Colon (tissue), 2 donors: ENCODE measurements at regions not wholly inside any gene's neighbourhood (a gene's known extent, or its start where the extent isn't known, plus 50 kb on each side); places are given as distances from the start of the nearest gene placed in this dataset.
"Not testable (repeated sequence)": the region's sequence is repeated elsewhere in the genome, so short reads cannot be mapped to it uniquely, and the experiment has no call there.

Source experiments
- FAIRE-seq: peaks from 2 replicates; lab custom pipeline; 2012; peaks lifted over from hg19 to GRCh38; lab: Jason Lieb, UNC
- donor health status: control.
- donor health status: control.

DNA sequence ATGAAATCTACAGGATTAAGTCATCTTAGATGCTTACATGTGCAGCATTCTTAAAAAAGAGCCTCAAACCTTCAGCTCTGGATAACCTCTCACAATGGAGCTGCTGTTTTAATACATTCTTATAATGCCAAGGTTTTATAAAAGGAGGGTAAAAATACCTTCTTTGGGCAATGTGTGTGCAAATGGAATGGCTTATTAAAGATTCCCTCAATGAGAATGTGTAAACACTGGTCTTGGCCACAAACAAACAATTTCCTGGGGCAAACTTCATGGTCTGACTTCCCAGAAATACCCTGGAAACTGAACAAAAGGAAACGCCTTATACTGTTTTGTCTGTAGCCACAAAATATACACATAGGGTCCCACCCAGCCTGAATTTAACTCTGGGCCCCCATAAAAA is 148.6 kb upstream of the INTU start:
- no peak for FAIRE-seq

- FAIRE-seq: no peak
Observed at GRCh38 chr4:127486248-127486647, 146.5 kb upstream of the INTU start.

GRCh38 chr4:127491571-127491970 is 141.2 kb upstream of the INTU start:
- FAIRE-seq: no peak

GRCh38 chr4:127496875-127497274 is 135.9 kb upstream of the INTU start:
- FAIRE-seq: not testable (repeated sequence)

DNA sequence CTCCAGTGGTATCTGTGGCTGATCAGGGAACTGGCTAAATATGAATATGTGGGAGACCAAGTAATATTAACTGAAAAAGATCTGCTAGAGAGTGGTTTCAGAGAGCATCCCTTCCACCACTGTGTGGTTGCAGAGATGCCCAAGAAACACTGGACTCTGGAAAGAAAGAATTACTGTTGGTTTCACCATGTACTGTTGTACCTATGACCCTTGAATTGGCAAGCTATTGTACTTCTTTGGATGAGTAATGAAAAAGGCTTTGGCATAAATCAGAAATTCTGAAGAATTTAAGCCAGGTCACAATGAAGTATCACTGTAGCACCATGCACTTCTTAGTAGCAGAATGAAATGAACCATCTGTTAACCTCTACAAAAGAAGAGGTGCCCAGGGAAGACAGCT is 134.4 kb upstream of the INTU start:
- no peak for FAIRE-seq

DNA sequence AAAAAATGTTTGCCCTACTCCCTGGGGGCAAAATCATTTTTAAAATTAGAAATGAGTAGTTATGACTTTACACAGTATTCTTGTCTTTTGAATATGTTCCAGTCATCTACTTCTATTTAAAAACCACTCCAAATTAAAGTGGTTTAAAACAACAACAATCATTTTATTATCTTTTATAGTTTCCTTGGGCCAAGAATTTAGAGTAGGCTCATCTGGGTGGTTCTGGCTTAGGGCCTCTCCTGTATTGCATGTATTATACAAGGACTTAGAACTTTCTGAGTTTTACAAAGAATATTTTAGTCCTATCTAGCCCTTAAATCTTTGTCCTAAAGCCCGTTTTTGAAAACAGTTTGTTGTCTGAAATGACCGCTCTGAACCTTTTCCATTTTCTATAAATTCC is 132.5 kb upstream of the INTU start:
- no peak for FAIRE-seq

GRCh38 chr4:127501103-127501502 is 131.7 kb upstream of the INTU start:
- no peak for FAIRE-seq

DNA sequence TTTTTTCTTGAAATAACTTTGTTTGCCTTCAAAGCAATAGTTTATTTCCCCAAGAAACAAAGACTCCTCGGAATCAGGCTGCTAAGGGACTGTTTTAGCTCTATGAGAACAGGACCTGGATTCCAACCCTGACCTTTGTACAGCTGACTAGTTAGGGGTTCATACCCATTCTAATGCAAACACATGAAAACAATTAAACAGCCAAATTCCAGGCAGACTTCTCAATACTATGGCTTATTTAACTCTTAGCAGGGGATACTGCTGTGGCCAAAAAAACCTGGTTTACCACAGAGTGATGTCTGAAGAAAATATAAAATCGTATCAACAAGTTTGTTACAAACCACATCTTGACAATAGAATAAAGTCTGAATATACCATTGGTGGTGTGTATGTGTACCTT is 129.6 kb upstream of the INTU start:
- FAIRE-seq: no peak

GRCh38 chr4:127505203-127505602 is 127.6 kb upstream of the INTU start:
- no peak for FAIRE-seq

DNA sequence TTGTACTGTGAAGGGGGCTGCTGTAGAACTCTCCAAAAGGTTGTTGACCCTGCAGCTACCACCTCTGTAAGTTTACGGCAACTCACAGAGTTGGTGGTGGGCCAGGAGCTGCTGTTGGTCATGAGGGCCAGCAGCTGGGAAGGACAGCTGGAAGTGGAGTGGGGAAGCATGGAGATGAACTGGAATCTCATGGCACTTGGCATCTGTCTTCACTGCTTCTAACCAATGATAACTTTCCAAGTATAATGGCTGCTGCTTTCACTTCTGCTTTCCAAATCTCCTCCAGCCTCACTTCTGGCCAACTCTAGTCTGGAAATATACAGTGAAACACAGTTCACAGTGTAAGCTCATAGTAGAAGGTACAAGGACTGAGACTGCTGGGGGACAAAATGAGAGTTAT is 126.5 kb upstream of the INTU start:
- no peak for FAIRE-seq

DNA sequence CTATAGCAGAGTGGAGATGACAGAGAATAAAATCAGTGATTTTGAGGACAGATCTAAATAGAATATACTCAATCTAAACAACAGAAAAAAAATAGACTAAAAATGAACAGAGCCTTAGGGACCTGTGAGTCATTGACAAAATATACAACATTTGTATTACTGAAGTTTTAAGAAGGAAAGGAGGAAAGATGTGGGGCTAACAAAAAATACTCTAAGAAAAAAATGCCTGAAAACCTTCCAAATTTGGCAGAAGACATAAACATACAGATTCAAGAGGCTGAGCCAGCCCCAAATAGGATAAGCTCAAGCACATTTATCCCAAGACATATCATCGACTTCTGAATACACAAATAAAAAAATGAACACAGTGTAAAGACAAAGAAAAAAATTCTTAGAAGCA is 123.6 kb upstream of the INTU start:
- FAIRE-seq: no peak

DNA sequence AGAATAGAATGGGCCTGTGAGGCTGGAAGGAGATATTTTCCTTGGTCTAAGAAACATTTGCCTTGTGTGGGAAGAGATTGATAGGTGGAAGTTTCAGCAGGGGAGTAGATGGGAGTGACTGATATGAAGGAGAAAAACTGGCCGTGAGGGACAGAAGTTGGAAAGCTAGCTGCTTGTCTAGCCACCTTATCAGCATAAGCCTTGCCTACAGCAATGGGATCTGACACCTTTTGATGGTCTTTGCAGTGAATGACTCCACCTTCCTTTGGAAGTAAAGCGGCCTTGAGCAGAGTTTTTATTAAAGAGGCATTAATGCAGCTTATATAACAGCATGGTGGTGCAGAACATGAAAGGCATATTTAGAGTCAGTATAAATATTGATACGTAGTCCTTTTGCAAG is 120.1 kb upstream of the INTU start:
- not testable (repeated sequence) for FAIRE-seq

GRCh38 chr4:127515259-127515658 is 117.5 kb upstream of the INTU start:
- not testable (repeated sequence) for FAIRE-seq

DNA sequence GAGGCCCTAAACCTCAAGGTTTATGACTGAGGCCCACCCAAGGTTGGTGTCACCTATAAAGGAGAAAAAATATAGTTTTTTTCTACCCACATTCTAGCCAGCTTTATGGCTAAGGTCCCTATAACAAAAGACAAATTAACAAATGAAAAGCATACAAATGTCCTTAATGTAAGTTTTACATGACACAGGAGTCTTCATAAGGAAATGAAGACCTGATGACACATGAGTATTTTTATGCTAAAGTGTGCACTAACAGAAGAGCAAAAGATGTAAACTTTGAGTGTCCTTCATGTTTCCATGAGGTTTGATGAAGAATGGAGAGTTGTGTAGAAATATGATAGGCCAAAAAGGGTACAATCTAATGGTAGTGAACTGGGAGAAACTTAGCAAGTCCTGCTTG is 114.7 kb upstream of the INTU start:
- FAIRE-seq: no peak

- FAIRE-seq: no peak
Observed at GRCh38 chr4:127521463-127521862, 111.3 kb upstream of the INTU start.

- no peak for FAIRE-seq
Observed at GRCh38 chr4:127523369-127523768, 109.4 kb upstream of the INTU start.

DNA sequence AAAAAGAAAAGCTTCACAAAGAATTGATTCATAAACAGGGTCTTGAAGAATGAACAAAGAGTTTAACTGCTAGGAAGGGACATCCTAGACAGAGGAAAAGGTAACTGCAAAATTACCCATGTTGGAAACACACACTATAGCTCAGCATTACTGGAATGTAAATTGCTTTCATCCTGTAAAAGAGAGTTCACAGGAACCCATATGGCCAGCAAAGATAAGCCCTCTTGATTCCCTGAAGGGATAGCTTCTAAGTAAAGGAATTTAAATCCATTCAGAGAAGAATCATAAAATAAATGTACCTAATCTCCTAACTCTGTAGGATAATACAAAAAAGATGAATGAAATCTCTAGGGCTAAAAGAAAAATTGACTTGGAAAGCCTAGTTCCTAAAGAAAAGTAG is 107.1 kb upstream of the INTU start:
- FAIRE-seq: no peak

DNA sequence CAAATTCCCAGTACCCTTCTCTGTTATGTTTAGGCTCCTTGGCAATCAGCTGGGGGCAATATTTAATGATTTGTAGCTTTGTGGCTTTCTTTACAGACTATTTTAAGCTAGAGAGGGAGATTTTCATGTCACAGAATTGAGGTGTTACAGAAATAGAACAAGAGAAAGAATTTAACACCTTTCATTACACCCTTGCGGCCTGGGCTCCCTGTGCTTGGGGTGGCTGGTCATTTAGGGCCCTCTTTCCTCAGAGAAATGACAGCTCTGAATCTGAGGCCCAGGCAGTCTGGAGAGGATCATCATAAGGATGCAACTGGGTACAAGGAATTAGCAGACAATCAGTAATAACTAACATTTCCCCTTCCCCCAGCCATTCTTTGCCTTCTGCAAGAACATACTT is 104.5 kb upstream of the INTU start:
- no peak for FAIRE-seq

DNA sequence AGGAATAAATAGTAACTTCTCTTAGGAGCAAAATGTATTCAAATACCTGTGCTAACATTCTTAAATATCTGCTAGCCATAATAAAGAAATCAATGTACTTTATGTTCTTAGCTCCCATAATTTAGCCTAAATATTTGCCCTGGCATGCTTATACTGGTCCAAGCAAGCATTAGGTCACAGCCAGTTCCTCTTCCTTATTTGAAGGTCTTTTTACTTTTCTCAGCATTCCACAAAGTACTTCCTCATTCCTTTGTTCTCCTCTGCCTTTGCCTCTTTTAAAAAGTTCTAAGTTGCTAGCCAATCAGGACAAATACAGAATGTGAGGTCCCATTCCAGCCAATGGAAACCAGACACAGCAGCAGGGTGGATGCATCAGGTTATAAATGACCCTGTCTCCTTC is 102.9 kb upstream of the INTU start:
- not testable (repeated sequence) for FAIRE-seq

DNA sequence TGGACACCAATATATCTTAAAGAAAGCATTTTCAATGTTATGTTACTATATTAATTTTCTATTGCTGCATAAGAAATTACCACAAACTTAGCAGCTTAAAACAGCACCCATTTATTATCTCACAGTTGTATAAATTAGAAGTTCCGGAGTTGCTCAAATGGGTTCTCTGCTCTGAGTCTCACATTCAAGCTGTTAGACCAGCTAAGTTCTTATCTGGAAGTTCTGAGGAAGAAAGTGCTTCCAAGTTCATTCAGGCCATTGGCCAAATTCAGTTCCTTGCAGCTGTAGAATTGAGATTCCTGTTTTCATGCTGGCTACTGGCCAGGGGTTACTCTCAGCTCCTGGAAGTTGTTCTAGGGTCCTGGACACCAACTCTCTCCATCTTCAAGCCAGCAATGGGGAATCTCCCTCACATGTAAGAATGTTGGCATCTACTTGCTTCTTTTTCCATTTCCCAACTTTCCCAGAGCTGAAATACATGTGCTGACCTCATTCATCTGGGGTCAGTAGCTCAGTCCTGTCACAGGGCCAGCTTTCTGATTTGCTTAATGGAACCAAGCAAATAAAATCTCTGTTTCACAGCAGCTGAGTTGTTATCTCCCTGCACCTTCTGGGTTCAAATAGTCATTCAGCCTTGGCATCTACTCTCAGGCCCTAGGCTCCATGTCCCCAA is 99.6 kb upstream of the INTU start:
- no peak for FAIRE-seq

DNA sequence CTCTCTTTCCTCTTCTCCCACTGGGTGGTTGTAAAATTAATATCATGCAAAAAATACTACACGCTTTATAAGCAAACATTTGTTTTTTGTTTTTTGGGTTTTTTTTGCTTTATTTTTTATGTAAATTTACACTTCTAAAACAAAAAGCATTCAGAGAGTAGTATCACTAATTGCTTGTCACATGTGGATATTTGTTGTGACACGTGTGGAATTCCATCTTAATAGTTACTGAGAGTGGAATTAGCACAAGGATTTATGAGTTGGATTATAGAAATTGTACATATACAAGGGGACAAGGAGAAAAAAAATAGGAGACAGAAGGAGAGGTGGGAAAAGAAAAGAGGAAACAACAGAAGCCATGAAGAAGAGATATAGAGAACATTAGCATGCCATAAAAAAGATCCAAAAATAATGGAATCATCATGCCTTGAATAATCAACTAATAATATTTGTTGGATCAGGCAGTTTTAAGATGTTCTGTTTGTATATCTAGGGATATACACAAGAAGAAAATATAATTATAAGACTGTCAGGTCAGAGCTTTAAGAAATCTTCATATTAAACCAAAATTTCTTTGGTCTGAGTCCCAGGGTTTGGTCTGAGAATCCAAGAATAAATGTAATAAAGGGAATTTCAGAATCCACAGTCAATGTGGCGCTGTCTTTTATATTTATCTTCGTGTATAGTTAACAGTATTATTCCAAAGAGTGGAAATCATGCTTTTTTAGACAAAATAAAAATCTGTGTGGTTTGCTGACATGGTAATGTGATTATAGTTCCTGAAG is 98.5 kb upstream of the INTU start:
- FAIRE-seq: no peak

DNA sequence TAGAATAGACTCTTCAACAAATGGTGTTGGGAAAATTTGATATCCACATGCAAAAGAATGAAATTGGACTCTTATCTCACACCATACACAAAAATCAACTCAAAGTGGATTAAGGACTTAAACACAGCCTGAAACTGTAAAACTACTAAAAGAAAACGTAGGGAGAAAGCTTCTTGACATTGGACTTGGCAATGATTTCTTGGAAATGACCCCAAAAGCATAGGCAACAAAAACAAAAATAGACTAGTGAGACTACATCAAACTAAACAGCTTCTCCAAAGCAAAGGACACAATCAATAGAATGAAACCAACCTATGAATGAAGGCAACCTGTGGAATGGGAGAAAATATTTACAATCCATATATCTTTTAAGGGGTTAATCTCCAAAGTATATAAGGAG is 94.7 kb upstream of the INTU start:
- FAIRE-seq: no peak

DNA sequence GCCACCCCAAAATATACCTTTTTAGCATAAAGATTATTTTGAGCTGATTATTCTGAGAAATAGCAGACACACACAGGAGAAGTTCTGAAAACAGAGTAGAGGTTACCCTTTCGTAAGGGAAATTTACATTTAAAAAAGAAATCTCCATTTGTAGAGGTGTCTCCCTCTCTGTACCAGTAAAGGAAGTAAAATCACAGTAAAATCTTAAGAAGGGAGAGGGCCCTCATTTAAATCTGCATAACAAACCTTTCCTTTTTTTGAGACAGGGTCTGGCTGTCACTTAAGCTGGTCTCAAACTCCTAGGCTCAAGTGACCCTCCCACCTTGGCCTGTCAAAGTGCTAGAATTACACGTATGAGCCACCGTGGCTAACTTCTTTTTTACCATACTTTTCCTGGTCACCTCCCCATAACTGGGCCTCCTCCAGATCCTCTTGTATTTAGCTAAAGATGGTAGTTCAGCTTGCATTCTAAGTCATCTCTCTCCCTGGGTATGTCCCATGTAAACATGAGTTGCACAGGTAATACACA is 92.2 kb upstream of the INTU start:
- no peak for FAIRE-seq

- FAIRE-seq: no peak
Observed at GRCh38 chr4:127545271-127545670, 87.5 kb upstream of the INTU start.
